Chondrocyte (in vitro differentiated cells): ENCODE measurements at regions not wholly inside any gene's neighbourhood (a gene's known extent, or its start where the extent isn't known, plus 50 kb on each side); places are given as distances from the start of the nearest gene placed in this dataset.

Experiments used
- DNase-seq: peaks from one replicate; pipeline ENCODE4 v3.0.0; 2021; ENCODE audit warnings: mixed read lengths, low spot score
- H3K27ac Mint-ChIP-seq: one replicate; pipeline ENCODE4 v1.8.0; 2021; ENCODE audit warnings: mild to moderate bottlenecking, moderate library complexity, mixed read lengths; ENCODE audit not compliant: unreplicated experiment
- H3K27me3 Mint-ChIP-seq: 2 replicates; pipeline ENCODE4 v1.8.0; 2021; ENCODE audit warnings: low read depth, mixed read lengths
- H3K36me3 Mint-ChIP-seq: 2 replicates; pipeline ENCODE4 v1.8.0; 2021; ENCODE audit warnings: low read depth, mixed read lengths
- H3K4me1 Mint-ChIP-seq: 2 replicates; pipeline ENCODE4 v1.8.0; 2021; ENCODE audit warnings: low read depth, mild to moderate bottlenecking, mixed read lengths
- H3K4me3 Mint-ChIP-seq: one replicate; pipeline ENCODE4 v1.8.0; 2021; ENCODE audit warnings: mild to moderate bottlenecking, moderate library complexity, mixed read lengths; ENCODE audit not compliant: unreplicated experiment
- H3K9me3 Mint-ChIP-seq: 2 replicates; pipeline ENCODE4 v1.8.0; 2021; ENCODE audit warnings: low read depth, mixed read lengths
- CTCF ChIP-seq: fragments of 200-600 bp; sonication (generic); IDR thresholded peaks from 2 replicates; pipeline ENCODE4 v1.5.0; 2021; ENCODE audit warnings: antibody characterized with exemption, mild to moderate bottlenecking, moderate library complexity

DNA sequence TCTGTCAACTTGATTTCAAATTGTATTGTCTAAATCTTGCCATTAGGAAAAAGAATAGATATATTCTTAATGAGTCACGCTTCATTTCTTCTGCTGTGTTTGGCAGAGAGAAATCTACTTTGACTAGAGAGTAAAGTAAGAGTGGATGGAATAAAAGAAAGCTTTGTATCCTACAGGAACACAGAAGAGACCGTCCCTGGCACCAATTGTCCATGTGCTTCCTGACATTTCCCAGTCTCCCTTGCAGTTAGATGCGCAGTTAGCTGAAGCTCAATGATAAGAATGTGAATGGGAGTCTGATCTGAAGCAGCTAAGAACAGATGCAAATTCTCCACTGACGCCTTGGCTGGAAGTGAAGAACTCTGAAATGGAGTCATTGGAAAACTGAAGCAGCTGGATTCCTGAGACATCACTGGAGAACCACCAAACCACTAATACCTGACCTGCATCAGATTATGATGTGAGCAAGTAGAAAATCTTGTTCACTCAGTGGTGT lies 528.2 kb upstream of the MARCKS start:
- Mint-ChIP-seq H3K27ac (no peak overlapping the region), H3K4me1 (no peaks in the 10 kb centered on the region), H3K9me3 (peaks cover 5% of the 10 kb centered on the region), H3K4me3 (no peak overlapping the region), H3K27me3 (no peaks in the 10 kb centered on the region), H3K36me3 (no peaks in the 10 kb centered on the region)
- no peak for DNase-seq
- no peak for TF ChIP-seq CTCF

GRCh38 chr6:113329942-113330635 lies 527.1 kb upstream of the MARCKS start:
- no peak overlapping the region for H3K4me3 Mint-ChIP-seq
- H3K4me1 Mint-ChIP-seq = no peaks in the 10 kb centered on the region
- no peaks in the 10 kb centered on the region for H3K36me3 Mint-ChIP-seq
- no peaks in the 10 kb centered on the region for H3K27me3 Mint-ChIP-seq
- H3K9me3 Mint-ChIP-seq = peaks cover 3% of the 10 kb centered on the region
- TF ChIP-seq CTCF = no peak
- no peak overlapping the region for H3K27ac Mint-ChIP-seq
- no peak for DNase-seq

- Mint-ChIP-seq H3K4me3 (no peak overlapping the region), H3K27ac (no peak overlapping the region), H3K27me3 (no peaks in the 10 kb centered on the region), H3K36me3 (no peaks in the 10 kb centered on the region), H3K4me1 (no peaks in the 10 kb centered on the region), H3K9me3 (no peaks in the 10 kb centered on the region)
- TF ChIP-seq CTCF = no peak
- no peak for DNase-seq
These were observed 526.6 kb upstream of the MARCKS start for GRCh38 chr6:113330636-113330946.

GRCh38 chr6:113331021-113331420 lies 526.1 kb upstream of the MARCKS start:
- no peak overlapping the region for H3K4me3 Mint-ChIP-seq
- DNase-seq = no peak
- H3K27ac Mint-ChIP-seq = no peak overlapping the region
- no peaks in the 10 kb centered on the region for H3K27me3 Mint-ChIP-seq
- H3K9me3 Mint-ChIP-seq = no peaks in the 10 kb centered on the region
- no peaks in the 10 kb centered on the region for H3K36me3 Mint-ChIP-seq
- H3K4me1 Mint-ChIP-seq = no peaks in the 10 kb centered on the region
- no peak for TF ChIP-seq CTCF

- no peak for DNase-seq
- Mint-ChIP-seq H3K27me3 (no peaks in the 10 kb centered on the region), H3K27ac (no peak overlapping the region), H3K4me1 (peaks cover 16% of the 10 kb centered on the region), H3K36me3 (no peaks in the 10 kb centered on the region), H3K4me3 (no peak overlapping the region), H3K9me3 (peaks cover 2% of the 10 kb centered on the region)
- no peak for TF ChIP-seq CTCF
These were observed 518.5 kb upstream of the MARCKS start for GRCh38 chr6:113338644-113339043.
